GM21447 (cell line): ENCODE measurements at regions not wholly inside any gene's neighbourhood (a gene's known extent, or its start where the extent isn't known, plus 50 kb on each side); places are given as distances from the start of the nearest gene placed in this dataset.

Experiments
- ATAC-seq: cut with Tn5 transposase; IDR thresholded peaks from one replicate; pipeline ENCODE4 v1.9.1; 2021; ENCODE audit not compliant: unreplicated experiment

DNA sequence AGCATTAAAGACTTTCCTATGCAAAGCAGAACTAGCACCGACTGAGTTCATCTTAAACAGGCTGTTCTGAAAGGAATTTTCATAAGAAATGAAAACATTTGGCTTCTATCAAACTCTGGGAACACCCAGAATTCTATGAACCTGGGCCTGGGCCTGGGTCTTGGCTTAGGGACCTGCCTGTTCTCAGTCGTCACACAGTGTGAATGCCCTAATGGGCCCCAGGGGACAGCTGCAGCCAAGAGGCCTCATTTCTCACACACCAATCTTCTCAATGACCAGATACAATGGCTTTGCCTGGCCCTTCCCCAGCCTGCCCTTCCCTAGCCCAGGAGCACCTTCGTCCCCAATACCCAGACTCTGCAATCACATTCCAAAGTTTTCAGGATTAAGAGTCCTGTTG is 234.9 kb upstream of the ARHGAP20 start:
- ATAC-seq, result no peak

DNA sequence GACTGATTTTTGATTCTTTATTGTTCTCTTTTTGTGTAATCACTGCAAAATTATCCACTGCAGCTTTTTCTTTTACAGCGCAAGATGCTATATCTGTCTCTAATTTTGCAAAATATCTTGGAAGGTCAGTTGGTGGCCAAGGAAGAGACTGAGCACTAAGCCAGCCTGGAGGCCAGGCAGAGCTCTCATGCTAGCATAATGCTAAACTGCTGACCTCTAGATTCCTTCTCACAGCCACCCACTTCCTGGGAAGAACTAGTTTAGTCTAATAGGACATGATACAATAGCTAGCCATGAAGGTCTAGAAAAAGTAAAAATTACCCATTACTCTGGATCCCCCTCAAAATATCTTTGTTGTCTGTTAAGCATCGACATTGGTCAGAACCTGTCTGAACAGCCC is 227.2 kb upstream of the ARHGAP20 start:
- ATAC-seq, result no peak

GRCh38 chr11:110935018-110935640 is 222.9 kb upstream of the ARHGAP20 start:
- no peak for ATAC-seq

DNA sequence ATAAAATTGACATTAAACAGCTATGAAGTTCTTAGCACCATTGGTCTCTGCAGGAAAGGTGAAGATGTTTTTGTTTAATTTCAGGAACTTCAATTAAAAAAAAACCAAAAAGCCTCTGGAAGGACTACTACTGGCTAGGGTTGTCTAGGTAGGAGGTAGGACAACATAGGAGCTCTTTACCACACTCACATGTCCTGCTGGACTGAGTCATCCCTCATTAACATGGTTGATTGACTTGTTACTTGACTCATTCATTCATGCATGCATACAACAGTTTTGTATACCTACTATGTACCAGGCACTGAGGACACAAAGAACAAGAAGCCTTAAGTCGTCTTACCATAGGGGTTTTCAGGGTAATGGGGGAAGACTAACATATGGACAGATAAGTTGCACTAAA is 216.9 kb upstream of the ARHGAP20 start:
- no peak for ATAC-seq

GRCh38 chr11:110928391-110928790 is 216.2 kb upstream of the ARHGAP20 start:
- ATAC-seq, result no peak

DNA sequence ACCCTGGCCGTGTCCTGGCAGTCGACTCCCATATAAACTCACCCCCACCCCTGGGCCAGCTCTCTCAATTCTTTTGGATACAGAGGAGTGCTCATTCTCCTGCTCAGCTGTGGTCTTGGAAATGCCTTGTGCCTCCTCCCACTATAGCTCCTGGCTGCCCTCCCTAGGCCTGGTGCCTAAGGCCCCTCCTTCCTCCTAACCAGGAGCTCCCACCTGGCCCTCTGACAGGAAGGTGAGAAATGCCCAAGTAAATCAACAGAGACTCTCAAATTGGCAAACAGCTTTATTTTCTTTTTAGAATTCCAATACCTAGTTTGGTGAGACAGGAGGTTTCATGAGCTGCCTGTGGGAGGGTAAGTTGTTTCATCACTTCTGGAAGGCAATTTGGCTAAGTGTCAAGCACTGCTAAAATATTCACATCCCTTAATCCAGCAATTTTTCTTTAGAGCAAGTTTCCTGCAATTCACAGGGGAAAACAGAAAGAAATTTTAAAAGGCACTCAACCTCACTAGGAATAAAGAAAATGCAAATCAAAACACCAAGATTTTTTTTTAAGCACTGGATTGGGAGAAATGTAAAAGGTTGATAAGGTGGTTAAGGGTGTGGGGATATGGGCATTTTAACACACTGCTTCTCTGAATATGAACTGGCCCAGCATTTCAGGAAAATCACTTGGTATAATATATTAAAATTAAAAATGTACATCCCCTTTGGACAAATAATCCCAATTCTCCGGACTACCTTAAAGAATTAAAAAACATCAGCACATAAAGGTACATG is 209.7 kb upstream of the ARHGAP20 start:
- ATAC-seq, result no peak

DNA sequence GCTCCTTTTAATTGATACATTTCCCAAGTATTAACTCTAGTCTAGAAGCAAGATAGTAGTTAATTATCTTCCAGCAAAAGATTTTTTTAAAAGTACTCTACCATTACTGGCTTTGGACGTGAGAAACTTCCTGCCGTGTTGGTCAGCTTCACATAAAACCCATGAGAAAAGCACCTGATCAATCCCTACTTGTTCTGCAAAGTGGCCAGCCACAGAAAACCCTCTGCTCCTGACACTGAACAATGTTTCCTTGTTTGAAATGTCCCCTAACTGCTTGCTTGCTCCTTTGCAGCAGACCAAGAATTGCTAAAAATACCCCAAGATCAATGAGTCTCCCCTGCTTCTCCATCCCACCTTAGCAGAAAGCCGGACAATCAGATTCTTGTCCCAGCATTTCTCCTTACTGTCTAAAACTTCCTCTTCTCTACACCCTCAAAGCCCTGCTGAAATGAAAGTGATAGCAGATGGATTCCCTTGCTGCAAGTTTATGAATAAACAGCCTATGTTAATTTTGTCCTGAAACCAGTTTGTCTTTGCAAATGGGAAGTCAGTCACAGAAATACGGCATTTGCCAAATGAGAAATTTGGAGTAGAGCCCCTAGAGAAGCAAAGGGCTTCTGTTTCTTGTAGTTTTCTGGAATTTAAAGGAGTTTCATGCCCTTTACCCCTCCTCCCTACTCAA is 207.1 kb upstream of the ARHGAP20 start:
- peak; percentile 81 for ATAC-seq

DNA sequence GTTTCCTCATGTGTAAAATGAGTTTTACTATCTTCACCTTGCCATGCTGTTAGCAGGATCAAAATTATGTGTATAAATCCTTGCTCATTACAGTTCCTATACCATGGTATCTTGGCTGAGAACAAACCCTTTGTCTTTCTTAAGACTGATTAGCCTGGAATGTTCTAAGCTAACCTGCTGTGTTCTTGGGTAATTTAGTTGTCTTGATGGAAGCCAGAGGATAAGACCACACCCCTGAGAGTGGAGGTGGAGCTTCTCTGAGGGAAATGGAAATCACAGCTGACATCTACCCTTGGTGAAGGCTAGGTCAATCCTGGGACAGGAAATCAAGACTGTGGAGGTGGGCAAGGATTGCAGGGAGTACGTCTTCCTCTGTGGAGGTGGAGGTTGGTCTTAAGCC is 206.1 kb upstream of the ARHGAP20 start:
- ATAC-seq, result no peak

GRCh38 chr11:110912437-110912836 is 200.2 kb upstream of the ARHGAP20 start:
- ATAC-seq, result no peak

- no peak for ATAC-seq
These were observed 198.1 kb upstream of the ARHGAP20 start for GRCh38 chr11:110910384-110910783.

GRCh38 chr11:110909336-110909735 is 197.1 kb upstream of the ARHGAP20 start:
- ATAC-seq, result no peak

DNA sequence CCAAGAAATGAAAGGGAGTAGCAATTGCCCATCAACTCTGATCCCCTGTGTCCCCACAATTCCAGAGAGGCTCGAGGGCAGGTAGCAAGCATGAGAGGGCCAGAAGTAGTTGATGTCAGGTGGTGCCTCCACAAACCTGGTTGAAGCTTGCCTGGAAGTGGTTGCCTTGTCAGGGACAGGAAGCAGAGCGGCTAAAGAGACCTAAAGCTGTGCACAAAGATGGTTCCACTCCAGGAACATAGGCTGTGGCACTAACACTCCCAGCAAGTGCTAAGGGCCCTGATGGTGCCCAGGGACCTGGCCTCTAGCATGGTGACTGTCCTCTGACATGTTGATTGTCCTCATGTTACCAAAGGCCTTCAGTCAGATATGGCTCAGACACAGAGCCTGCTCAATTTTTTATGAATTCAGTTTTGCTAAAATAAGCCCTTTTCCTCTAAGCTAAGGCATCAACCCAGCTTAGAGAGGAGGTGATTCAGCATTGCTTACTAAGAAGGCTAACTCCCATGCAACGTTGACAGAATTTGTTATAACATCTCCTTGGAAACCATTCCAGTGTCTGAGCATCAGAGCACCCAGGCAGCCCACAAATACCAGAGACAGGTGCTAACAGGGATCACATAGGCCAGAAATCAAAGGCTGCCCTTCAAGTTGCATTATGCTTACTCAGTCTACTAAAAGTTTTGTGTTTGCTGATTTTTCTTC is 196.3 kb upstream of the ARHGAP20 start:
- ATAC-seq, result no peak

DNA sequence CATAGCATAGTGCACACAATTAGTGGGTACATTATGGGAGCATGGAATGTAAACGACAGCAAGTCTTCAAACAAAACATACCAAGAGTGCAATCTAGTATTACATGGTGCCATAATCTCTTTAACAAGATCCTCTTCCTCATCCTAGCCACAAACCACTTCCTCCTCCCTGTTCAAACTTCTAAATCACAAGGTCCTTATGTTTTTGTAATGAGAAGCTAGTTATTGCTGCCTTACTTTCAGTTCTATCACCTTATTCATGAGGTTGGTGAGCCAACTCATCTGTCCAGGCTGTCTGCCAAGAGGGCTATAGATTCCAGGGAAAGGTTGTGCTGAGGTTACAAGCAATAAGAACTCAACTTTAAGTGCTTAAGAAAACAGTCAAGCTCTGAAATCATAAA is 195.4 kb upstream of the ARHGAP20 start:
- no peak for ATAC-seq

- no peak for ATAC-seq
These were observed 191.6 kb upstream of the ARHGAP20 start for GRCh38 chr11:110903830-110904229.

DNA sequence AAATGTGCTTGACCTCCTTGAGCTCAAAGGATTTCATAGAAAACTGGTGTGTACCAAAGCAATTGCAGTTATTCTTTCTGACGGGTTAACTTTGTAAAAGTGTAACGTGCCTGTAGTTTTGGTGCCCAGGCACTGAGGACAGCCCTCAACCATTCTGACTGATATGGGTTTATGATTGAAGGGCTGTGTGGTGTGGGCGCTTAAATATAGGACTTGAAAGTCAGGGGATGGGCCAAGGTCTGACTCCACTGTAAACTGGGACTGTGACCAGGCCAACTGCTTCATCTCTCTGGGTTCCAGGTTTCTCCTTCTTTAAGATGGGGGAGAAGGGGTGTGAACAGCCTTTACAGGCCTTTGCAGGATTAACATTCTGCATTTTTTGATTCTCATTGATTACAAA is 191.1 kb upstream of the ARHGAP20 start:
- no peak for ATAC-seq

- no peak for ATAC-seq
These were observed 189.2 kb upstream of the ARHGAP20 start for GRCh38 chr11:110901441-110901840.

GRCh38 chr11:110900426-110900825 is 188.2 kb upstream of the ARHGAP20 start:
- ATAC-seq, result no peak

GRCh38 chr11:110897035-110897434 is 184.8 kb upstream of the ARHGAP20 start:
- no peak for ATAC-seq

DNA sequence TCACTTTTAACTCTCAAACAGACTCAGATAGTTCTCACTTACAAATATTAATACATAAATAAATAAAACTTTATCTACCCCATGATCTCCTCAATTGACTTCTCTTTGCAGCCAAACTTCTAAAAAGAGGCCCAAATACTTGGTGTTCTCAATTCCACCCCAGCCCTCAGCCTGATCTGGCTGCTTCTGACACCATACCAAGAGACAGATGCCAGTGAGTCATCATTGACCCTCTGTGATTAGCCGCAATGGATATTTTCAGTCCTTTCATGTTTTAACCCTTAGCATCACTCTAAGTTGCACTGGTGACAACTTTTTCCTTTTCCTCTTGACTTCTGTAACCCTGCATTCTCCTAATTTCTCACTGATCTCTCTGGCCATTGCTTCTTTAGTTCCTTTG is 184.1 kb upstream of the ARHGAP20 start:
- no peak for ATAC-seq

DNA sequence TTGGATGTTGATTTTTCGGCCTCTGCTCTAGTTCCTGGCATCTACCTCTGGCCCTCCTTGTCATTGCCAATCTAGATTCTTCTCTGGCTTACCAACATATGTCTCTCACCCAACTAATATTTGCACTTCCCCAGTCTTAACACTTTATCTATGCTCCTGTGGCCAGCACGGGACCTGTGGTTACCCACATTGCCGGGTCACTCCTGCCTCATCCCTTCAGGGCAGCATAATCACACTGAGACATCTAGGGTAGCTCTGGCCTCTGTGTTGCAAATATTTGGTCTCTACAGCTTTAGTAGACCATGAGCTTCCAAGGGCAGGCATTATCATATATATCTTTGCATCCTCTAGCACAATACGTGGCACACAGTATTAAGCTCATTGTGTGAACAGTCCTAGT is 182.0 kb upstream of the ARHGAP20 start:
- no peak for ATAC-seq

DNA sequence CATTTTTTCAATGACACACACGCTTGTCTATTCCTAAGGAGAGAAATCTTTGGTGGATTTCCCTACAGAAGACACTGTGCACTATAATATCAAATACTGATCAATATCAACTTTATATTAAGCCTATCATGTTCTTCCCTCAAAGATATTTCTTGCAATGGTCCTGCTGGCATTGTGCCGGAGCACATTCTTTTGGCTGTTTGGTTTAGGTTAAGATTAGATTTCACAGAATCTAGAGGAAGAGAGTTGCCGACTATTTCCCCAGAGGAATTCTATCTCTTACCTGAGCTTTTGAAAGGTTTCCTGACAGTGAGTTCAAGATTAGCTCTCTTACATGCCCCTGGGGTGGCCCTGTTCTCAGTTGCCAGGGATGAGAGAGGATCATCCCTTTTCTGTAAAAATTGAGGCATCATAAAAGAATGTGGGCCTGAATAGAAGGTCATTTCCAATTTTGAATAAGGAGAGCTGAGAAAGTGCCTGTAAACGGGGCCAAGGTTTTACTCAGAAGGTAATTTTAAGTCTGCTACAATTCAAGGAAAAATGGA is 180.6 kb upstream of the ARHGAP20 start:
- no peak for ATAC-seq
